H1 (cell line): ENCODE measurements at regions not wholly inside any gene's neighbourhood (a gene's known extent, or its start where the extent isn't known, plus 50 kb on each side); places are given as distances from the start of the nearest gene placed in this dataset.
A peak's percentile ranks its signal among the peaks of the same experiment; 100 is the strongest.

Experiments
- CTBP2 ChIP-seq: IDR thresholded peaks from 2 replicates; pipeline ENCODE4 v1.7.0; 2011; ENCODE audit warnings: borderline replicate concordance, mild to moderate bottlenecking, moderate library complexity, mixed read lengths, low read length; ENCODE audit not compliant: insufficient read depth, insufficient read length
- CTCF ChIP-seq, 3 experiments: IDR thresholded peaks; 1 replicate in 2 of 3; 2 replicates in 1 of 3; pipeline versions ENCODE4 v1.5.1 to v1.6.1; 2011; ENCODE audit warnings: low read length in 3 of 3, mild to moderate bottlenecking in 3 of 3, inconsistent platforms in 2 of 3, low read depth in 1 of 3, moderate library complexity in 1 of 3; ENCODE audit not compliant: insufficient read depth in 1 of 3; ENCODE audit errors: control extremely low read depth in 1 of 3
- POU5F1 ChIP-seq: IDR thresholded peaks from 2 replicates; pipeline ENCODE4 v1.6.1; 2011; ENCODE audit warnings: low read depth, mild to moderate bottlenecking, low read length, moderate library complexity
- TAF7 ChIP-seq: optimal IDR thresholded peaks from 2 replicates; pipeline ENCODE3; 2011; ENCODE audit warnings: low read depth, mild to moderate bottlenecking, inconsistent platforms, low read length, moderate library complexity, borderline replicate concordance

GRCh38 chr16:80012586-80012985 lies 412.0 kb upstream of the MAF start (continued):
- TF ChIP-seq CTCF (IDR thresholded peaks at IDR 0.05; ENCODE audit: control extremely low read depth in 1 of 3, insufficient read depth in 1 of 3, low read depth in 1 of 3, low read length in 3 of 3), result peak in 1 of 3 experiments; percentile 17; a peak in 1 of 4 replicates
- TF ChIP-seq POU5F1, result no peak
- TF ChIP-seq CTBP2, result no peak
- no peak for TF ChIP-seq TAF7
